ENCODE measurements at regions not wholly inside any gene's neighbourhood (a gene's known extent, or its start where the extent isn't known, plus 50 kb on each side); places are given as distances from the start of the nearest gene placed in this dataset.

DNA sequence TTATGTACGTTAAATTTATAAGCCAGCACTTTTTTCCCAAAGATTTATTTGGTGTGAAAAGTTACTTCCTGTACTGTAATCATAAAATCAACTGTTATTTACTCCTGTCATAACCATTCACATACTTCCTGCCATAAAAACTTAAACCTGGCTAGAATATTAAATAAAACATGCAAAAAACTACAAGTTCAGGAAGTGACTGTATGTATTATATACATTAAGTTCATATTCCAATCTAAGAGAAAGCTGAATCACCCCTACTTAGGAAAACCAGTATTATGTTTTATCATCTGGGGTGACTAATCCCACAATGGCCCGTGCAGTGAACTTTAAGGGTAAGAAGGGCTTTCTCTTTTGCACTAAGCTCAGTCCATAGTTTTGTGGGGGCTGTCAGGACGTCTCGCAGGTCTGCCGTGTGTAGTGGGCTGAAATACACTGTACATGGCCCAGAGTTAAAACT is 183.7 kb upstream of the KLF14 start:
- no peak for TF ChIP-seq Cebpa-rat (IDR thresholded peaks at IDR 0.05)
- Histone ChIP-seq H3K9me3 (no peaks in the 10 kb centered on the region), H3K27ac (no peak overlapping the region), H3K4me1 (peaks cover 79% of the 10 kb centered on the region), H3K27me3 (no peaks in the 10 kb centered on the region), H4K20me1 (no peaks in the 10 kb centered on the region; the same call in 1 of the 2 replicates), H3K4me2 (no peak overlapping the region), H3K9ac (no peak overlapping the region), H3K36me3 (no peaks in the 10 kb centered on the region), H3K4me3 (no peak overlapping the region)

DNA sequence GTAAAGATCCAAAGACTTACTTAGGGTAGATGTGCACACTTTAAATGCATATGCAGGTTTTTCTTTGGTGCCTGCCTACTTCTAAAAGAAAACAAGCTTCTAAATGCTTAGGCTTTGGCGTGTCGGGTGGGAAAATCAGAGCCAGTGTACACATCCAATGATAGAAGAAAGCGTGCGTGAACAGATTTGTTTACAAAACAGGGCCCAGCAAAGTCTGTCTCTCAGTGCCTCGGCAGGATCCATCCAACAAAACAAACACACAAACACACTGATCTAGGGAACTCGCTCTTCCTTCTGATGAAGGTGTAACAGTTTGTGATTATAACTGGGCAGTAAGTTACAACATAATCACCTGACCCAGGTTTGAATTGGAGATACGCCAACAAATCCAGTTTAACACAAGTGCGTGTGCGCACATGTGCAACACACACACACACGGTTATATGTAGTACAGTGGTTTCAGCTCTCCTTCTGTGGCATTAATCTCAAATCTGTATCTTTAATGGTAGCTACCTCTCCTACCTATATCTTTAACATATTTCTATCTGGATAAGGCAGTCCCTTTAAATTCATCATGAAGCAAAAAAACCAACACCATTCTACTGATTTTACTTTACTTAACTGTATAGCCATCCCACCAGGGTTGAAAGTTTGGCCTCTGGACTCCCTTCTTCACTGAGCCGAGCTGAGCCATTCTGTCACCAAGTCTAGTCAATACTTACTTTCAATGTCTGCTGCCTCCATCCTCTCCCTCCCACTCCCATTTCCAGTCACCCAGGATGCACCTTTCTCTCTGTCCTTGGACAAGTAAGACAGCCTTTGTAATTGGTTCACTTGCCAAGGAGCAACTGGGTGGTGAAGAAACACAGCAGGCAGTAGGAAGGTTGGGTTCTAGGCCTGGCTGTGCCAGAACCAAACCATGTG is 184.4 kb upstream of the KLF14 start:
- H3K4me2 ChIP-seq = no peak overlapping the region
- H3K4me3 ChIP-seq = no peak overlapping the region
- no peaks in the 10 kb centered on the region for H3K27me3 ChIP-seq
- H3K27ac ChIP-seq = no peak overlapping the region
- peaks cover 86% of the 10 kb centered on the region for H3K4me1 ChIP-seq
- H3K36me3 ChIP-seq = no peaks in the 10 kb centered on the region
- no peaks in the 10 kb centered on the region for H3K9me3 ChIP-seq
- H4K20me1 ChIP-seq = no peaks in the 10 kb centered on the region; the same call in 1 of the 2 replicates
- H3K9ac ChIP-seq = no peak overlapping the region
- TF ChIP-seq Cebpa-rat (IDR thresholded peaks at IDR 0.05) = no peak

DNA sequence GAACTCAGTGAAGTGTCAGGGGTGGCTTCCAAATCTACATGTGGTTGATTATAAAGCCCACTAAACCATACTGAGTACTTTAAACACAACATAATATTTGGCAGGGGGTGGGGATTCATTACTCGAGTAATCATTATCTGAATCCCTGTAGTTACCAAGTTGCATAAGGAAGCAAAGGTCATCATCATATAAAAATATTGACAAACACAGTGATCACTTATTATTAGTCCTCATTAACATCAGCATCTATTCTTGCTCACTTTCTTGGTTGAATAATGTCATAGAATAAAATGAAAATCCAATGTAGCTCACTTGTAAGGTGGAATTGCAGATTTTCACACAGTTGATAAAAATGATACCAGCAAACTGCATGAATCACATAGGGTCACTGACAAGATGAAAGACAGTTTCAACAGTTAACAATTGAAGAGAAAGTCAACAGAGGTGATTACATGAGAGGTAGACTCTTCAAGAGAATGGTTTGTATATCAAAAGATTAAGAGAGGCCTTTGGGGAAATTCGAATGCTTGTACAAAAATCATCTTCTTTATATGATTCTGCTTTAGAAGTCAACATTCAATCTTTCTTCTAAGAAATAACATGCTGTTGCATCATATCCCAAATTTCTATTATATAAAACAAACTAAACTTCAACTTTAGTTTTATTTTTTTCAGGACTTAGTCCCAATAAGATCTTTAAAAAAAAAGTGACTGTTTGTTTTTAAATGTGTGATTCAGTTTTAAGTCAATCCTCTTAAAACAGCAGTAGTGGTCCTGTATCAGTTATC is 185.5 kb upstream of the KLF14 start:
- Histone ChIP-seq H4K20me1 (no peaks in the 10 kb centered on the region; the same call in 1 of the 2 replicates), H3K4me1 (peaks cover 82% of the 10 kb centered on the region), H3K9ac (no peak overlapping the region), H3K4me2 (peak overlapping the region; percentile 86), H3K36me3 (no peaks in the 10 kb centered on the region), H3K9me3 (no peaks in the 10 kb centered on the region), H3K27me3 (no peaks in the 10 kb centered on the region), H3K27ac (no peak overlapping the region), H3K4me3 (no peak overlapping the region)
- no peak for TF ChIP-seq Cebpa-rat (IDR thresholded peaks at IDR 0.05)

DNA sequence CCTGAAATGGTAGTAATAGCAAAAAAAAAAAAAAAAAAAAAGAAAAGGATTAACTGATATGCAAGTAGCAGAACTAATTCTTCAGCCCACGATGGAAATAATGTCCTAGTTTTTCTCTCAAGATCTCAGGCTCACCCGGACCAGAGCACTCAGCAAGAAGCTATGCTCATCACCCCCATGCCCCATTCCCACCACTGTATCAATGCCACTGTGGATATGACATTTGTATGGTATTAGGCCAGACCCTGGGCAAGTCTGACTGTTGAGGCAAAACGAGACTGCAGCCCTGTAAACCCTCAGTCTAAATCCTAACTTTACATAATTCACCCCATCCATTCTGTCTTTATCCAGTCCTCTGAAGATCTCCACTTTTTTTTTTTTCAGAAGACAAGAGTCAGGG is 186.1 kb upstream of the KLF14 start:
- TF ChIP-seq Cebpa-rat (IDR thresholded peaks at IDR 0.05) = no peak
- H3K36me3 ChIP-seq = no peaks in the 10 kb centered on the region
- H3K27ac ChIP-seq = peak overlapping the region; percentile 86
- H3K4me1 ChIP-seq = peaks cover 76% of the 10 kb centered on the region
- H3K4me3 ChIP-seq = no peak overlapping the region
- H3K9me3 ChIP-seq = no peaks in the 10 kb centered on the region
- H3K4me2 ChIP-seq = peak overlapping the region; percentile 86
- H3K27me3 ChIP-seq = no peaks in the 10 kb centered on the region
- peak overlapping the region; percentile 78 for H3K9ac ChIP-seq
- no peaks in the 10 kb centered on the region; the same call in 1 of the 2 replicates for H4K20me1 ChIP-seq

DNA sequence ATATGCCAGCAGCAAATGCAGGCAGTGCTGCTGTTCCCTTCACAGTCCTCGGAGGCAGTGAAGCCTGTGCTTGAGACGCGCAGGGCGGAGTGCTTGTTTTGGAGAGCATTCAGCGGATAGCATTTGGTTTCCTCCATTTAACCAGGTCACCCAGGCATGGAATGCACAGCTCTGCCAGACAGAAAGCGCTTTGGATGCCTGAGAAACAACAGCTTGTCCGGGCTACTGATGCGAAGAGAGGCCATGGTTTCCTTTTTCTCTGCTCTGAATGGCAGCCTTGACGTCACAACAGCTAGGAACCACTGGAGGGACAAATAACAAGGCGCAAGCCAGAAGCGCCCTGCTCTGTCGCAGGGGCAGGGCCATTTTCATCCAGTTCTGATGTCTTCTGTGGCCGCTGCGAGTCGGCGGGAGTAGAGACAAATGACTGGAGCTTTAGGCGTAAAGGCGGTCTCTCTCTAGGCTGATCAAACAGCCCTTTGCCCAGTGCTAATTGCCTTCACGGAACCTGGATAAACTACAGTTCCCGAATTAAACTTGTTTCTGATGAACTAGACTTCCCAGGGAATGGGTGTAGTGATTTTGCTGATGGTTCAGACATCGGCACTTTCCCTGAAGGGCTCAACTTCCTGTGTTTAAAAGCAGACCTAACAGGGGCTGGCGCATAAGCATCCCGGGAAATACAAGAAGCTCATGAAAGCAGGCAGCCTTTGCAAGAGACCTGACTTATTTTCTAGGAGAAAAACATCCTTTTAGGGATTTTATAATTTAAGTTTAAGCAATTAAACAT is 187.6 kb upstream of the KLF14 start:
- TF ChIP-seq Cebpa-rat (IDR thresholded peaks at IDR 0.05) = no peak
- peak overlapping the region; percentile 86 for H3K4me2 ChIP-seq
- H3K4me3 ChIP-seq = peak overlapping the region; percentile 64
- no peaks in the 10 kb centered on the region for H3K9me3 ChIP-seq
- no peaks in the 10 kb centered on the region for H3K36me3 ChIP-seq
- H3K9ac ChIP-seq = peak overlapping the region; percentile 78
- H3K4me1 ChIP-seq = peaks cover 71% of the 10 kb centered on the region
- H4K20me1 ChIP-seq = no peaks in the 10 kb centered on the region; the same call in 1 of the 2 replicates
- no peaks in the 10 kb centered on the region for H3K27me3 ChIP-seq
- peak overlapping the region; percentile 86 for H3K27ac ChIP-seq

DNA sequence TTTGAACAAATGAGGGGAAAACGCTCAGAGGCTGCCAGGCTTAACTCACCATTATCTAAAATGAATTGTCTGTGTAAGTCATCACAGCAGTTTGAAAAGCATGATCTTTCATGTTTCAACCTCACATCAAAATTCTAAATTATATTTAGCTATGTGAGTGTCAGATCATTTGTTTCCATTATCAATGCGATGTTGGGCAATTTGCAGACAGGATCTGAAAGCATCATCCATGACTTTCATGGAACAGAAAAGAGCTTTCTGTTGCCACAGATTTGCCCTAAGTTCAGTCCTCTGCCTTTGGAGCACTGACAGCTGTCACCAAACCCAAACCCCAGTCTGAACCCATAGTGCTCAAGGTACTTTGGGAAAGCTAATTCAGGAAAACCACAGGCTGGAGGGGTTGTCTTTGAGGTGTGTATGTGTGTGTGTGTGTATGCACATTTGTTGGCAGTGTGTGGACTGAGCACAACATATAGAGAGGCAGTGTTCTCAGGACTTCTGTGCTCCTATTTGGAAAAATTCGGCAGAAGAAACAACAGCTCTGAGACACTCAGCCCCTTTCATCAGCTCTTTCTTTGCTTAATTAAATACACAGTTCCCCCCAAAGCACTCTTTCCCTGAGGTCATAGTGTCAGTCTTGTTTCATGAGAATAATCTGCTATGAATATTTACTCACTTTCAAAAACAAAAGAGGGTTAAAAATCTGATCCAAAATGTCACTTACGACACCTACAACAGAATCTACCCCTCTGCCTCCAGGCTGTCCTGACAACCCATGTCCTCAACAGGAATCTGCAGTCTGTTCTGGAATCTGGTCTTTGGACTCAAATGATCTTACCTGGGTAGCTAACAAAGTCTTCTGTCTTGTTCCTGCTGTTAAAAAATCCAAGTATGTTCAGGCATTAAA is 188.5 kb upstream of the KLF14 start:
- no peaks in the 10 kb centered on the region for H3K27me3 ChIP-seq
- H3K9ac ChIP-seq = peak overlapping the region; percentile 78
- no peak for TF ChIP-seq Cebpa-rat (IDR thresholded peaks at IDR 0.05)
- peak overlapping the region; percentile 86 for H3K4me2 ChIP-seq
- peak overlapping the region; percentile 64 for H3K4me3 ChIP-seq
- peaks cover 67% of the 10 kb centered on the region for H3K4me1 ChIP-seq
- H4K20me1 ChIP-seq = peaks cover 4% of the 10 kb centered on the region; the same call in 1 of the 2 replicates
- no peaks in the 10 kb centered on the region for H3K9me3 ChIP-seq
- no peaks in the 10 kb centered on the region for H3K36me3 ChIP-seq
- H3K27ac ChIP-seq = peak overlapping the region; percentile 86

DNA sequence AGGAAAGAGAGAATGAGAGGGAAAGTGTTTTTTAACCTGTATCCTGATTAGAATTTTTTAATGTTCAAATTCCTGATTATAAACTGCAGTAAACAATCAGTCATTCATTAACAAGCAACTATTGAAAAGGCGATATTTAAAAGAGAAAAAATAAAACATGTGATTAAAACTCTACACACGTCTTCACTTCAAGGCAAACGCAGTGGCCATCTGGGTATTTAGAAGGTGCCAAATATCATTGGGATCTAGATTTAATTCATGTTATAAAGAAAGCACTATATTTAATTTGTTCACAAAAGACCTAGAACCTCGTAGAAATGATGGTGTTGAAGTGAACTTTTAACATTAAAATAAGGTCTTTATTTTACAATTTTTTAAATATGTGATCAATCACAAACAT is 189.4 kb upstream of the KLF14 start:
- no peak overlapping the region for H3K9ac ChIP-seq
- peaks cover 11% of the 10 kb centered on the region; the same call in 1 of the 2 replicates for H4K20me1 ChIP-seq
- H3K27ac ChIP-seq = no peak overlapping the region

DNA sequence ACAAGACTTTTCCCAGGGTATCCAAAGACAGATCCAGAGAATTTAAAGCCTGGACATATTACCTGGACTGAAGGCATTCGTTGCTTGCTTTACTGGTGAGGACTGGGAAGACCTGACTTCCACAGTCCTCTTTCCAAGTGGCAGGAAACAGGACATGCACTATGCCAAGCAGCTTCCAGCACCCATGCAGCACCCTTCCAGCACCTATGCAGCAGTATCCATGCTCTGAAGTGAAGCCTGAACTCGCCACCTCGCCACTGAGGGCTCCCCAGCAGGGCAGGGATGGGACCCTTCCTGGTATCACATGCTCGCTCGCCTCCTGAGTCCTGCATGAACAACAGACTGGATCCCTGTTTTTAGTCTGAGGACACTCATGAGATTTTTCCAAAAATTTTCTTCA is 189.9 kb upstream of the KLF14 start:
- no peaks in the 10 kb centered on the region for H3K36me3 ChIP-seq
- no peak overlapping the region for H3K4me2 ChIP-seq
- H3K9me3 ChIP-seq = no peaks in the 10 kb centered on the region
- no peak overlapping the region for H3K4me3 ChIP-seq
- H3K9ac ChIP-seq = no peak overlapping the region
- no peak for TF ChIP-seq Cebpa-rat (IDR thresholded peaks at IDR 0.05)
- H3K27me3 ChIP-seq = no peaks in the 10 kb centered on the region
- peaks cover 76% of the 10 kb centered on the region for H3K4me1 ChIP-seq
- no peak overlapping the region for H3K27ac ChIP-seq
- H4K20me1 ChIP-seq = peaks cover 12% of the 10 kb centered on the region; the same call in 1 of the 2 replicates

More for the DNA sequence above, 189.4 kb upstream of the KLF14 start:
- peaks cover 75% of the 10 kb centered on the region for H3K4me1 ChIP-seq
- H3K36me3 ChIP-seq = no peaks in the 10 kb centered on the region
- no peaks in the 10 kb centered on the region for H3K9me3 ChIP-seq
- H3K27me3 ChIP-seq = no peaks in the 10 kb centered on the region
- no peak overlapping the region for H3K4me3 ChIP-seq
- no peak for TF ChIP-seq Cebpa-rat (IDR thresholded peaks at IDR 0.05)
- peak overlapping the region; percentile 86; the same call in 1 of the 2 replicates for H3K4me2 ChIP-seq
